Lower leg skin (tissue), 3 donors: ENCODE measurements at regions not wholly inside any gene's neighbourhood (a gene's known extent, or its start where the extent isn't known, plus 50 kb on each side); places are given as distances from the start of the nearest gene placed in this dataset.

Experiments
- CTCF ChIP-seq, 3 donors: fragments of 450-650 bp; IDR thresholded peaks; one replicate each; pipeline ENCODE4 v1.5.1; 2016; ENCODE audit warnings: antibody characterized with exemption in 3 of 3, mild to moderate bottlenecking in 3 of 3, moderate library complexity in 2 of 3
- POLR2A ChIP-seq, 2 donors: fragments of 450-650 bp; IDR thresholded peaks; one replicate each; pipeline ENCODE4 v1.6.1; 2016 to 2017; ENCODE audit warnings: antibody characterized with exemption in 2 of 2, mild to moderate bottlenecking in 1 of 2, moderate library complexity in 1 of 2

- TF ChIP-seq CTCF (IDR thresholded peaks at IDR 0.05) (no peak), POLR2A (IDR thresholded peaks at IDR 0.05) (no peak)
These were observed 187.5 kb upstream of the TMEM132C start for GRCh38 chr12:128079446-128079845.
